GM23338 (cell line): ENCODE measurements at regions not wholly inside any gene's neighbourhood (a gene's known extent, or its start where the extent isn't known, plus 50 kb on each side); places are given as distances from the start of the nearest gene placed in this dataset.

Experiments used
- ATAC-seq: fragments of 200-7000 bp; cut with Tn5 transposase; 3 replicates; pipeline ENCODE4 v1.9.1; 2020
- DNase-seq: peaks from one replicate; pipeline ENCODE4 v3.0.0-alpha.2; 2015; ENCODE audit warnings: low spot score
- H2AFZ ChIP-seq: fragments of 200-600 bp; sonication (generic); 2 replicates; pipeline ENCODE4 v1.8.0; 2016; ENCODE audit warnings: antibody characterized with exemption, mild to moderate bottlenecking, moderate library complexity
- H3F3A ChIP-seq: fragments of 200-600 bp; sonication (generic); replicated peaks from 2 replicates; pipeline ENCODE4 v1.8.0; 2017; ENCODE audit warnings: antibody characterized with exemption, mixed run types, low read depth
- H3K27ac ChIP-seq: fragments of 200-600 bp; sonication (generic); 2 replicates; pipeline ENCODE4 v1.6.1; 2016; ENCODE audit warnings: low read depth
- H3K27me3 ChIP-seq: fragments of 200-600 bp; sonication (generic); 2 replicates; pipeline ENCODE4 v1.8.0; 2016; ENCODE audit warnings: mild to moderate bottlenecking, mixed run types, moderate library complexity; ENCODE audit not compliant: insufficient read depth
- H3K36me3 ChIP-seq: fragments of 200-600 bp; sonication (generic); 2 replicates; pipeline ENCODE4 v1.8.0; 2016; ENCODE audit warnings: mild to moderate bottlenecking; ENCODE audit not compliant: insufficient read depth
- H3K4me1 ChIP-seq: fragments of 200-600 bp; sonication (generic); 2 replicates; pipeline ENCODE4 v1.8.0; 2016; ENCODE audit warnings: mild to moderate bottlenecking, moderate library complexity; ENCODE audit not compliant: insufficient read depth
- H3K4me2 ChIP-seq: fragments of 200-600 bp; sonication (generic); 2 replicates; pipeline ENCODE4 v1.7.1; 2017; ENCODE audit warnings: mixed run types
- H3K4me3 ChIP-seq: fragments of 200-600 bp; sonication (generic); 2 replicates; pipeline ENCODE4 v1.6.1; 2016; ENCODE audit warnings: mixed run types
- H3K79me2 ChIP-seq: fragments of 200-600 bp; sonication (generic); replicated peaks from 2 replicates; pipeline ENCODE4 v1.8.0; 2017; ENCODE audit warnings: mild to moderate bottlenecking; ENCODE audit not compliant: insufficient read depth
- H3K9me2 ChIP-seq: fragments of 200-600 bp; sonication (generic); 2 replicates; pipeline ENCODE4 v1.8.0; 2017; ENCODE audit not compliant: insufficient read depth
- H4K20me1 ChIP-seq: fragments of 200-600 bp; sonication (generic); replicated peaks from 2 replicates; pipeline ENCODE4 v1.8.0; 2017; ENCODE audit warnings: mild to moderate bottlenecking; ENCODE audit not compliant: insufficient read depth
- H3K27ac Mint-ChIP-seq: 2 replicates; pipeline ENCODE4 v1.8.0; 2020; ENCODE audit warnings: inconsistent platforms, mild to moderate bottlenecking, moderate library complexity, mixed read lengths
- H3K27me3 Mint-ChIP-seq: 3 replicates; pipeline ENCODE4 v1.8.0; 2022; ENCODE audit warnings: low read depth, mild to moderate bottlenecking, moderate library complexity, mixed read lengths, inconsistent platforms; ENCODE audit not compliant: insufficient read depth, poor library complexity
- H3K36me3 Mint-ChIP-seq: 3 replicates; pipeline ENCODE4 v1.8.0; 2021; ENCODE audit warnings: low read depth, mild to moderate bottlenecking, inconsistent platforms, moderate library complexity, mixed read lengths
- H3K4me1 Mint-ChIP-seq: 3 replicates; pipeline ENCODE4 v1.8.0; 2020; ENCODE audit warnings: mild to moderate bottlenecking, inconsistent platforms, mixed read lengths
- H3K4me3 Mint-ChIP-seq: 3 replicates; pipeline ENCODE4 v1.8.0; 2021; ENCODE audit warnings: moderate library complexity, mild to moderate bottlenecking, inconsistent platforms, mixed read lengths
- H3K9me3 Mint-ChIP-seq: 3 replicates; pipeline ENCODE4 v1.8.0; 2020; ENCODE audit warnings: moderate library complexity, mild to moderate bottlenecking, inconsistent platforms, mixed read lengths
- CREB1 ChIP-seq: fragments of 250-450 bp; sonication (Bioruptor Pico); IDR thresholded peaks from 2 replicates; pipeline ENCODE4 v1.5.0; 2020; ENCODE audit warnings: low read depth, mild to moderate bottlenecking, moderate library complexity
- CTCF ChIP-seq, 2 experiments: fragments of 200-600 bp in 1 of 2; sonication (generic) in 1 of 2; conservative IDR thresholded peaks; 2 replicates each; pipeline versions ENCODE4 v1.5.1 to v1.6.1; 2016 to 2017; ENCODE audit warnings: antibody characterized with exemption in 2 of 2, low read depth in 2 of 2, mild to moderate bottlenecking in 2 of 2, moderate library complexity in 1 of 2
- ETS1 ChIP-seq: IDR thresholded peaks from 2 replicates; pipeline ENCODE4 v1.6.1; 2016; ENCODE audit warnings: antibody characterized with exemption
- EZH2 ChIP-seq: fragments of 200-600 bp; sonication (generic); IDR thresholded peaks from one replicate; pipeline ENCODE4 v1.8.0; 2017; ENCODE audit warnings: antibody characterized with exemption, mild to moderate bottlenecking, low read depth; ENCODE audit not compliant: unreplicated experiment
- EZH2phosphoT487 ChIP-seq: fragments of 200-600 bp; sonication (generic); IDR thresholded peaks from one replicate; pipeline ENCODE4 v1.8.1; 2018; ENCODE audit warnings: antibody characterized with exemption; ENCODE audit not compliant: unreplicated experiment
- JUNB ChIP-seq: IDR thresholded peaks from one replicate; pipeline ENCODE4 v1.6.1; 2016; ENCODE audit warnings: antibody characterized with exemption; ENCODE audit not compliant: unreplicated experiment
- NANOG ChIP-seq: IDR thresholded peaks from 2 replicates; pipeline ENCODE4 v1.6.1; 2016; ENCODE audit warnings: antibody characterized with exemption, borderline replicate concordance
- POLR2AphosphoS5 ChIP-seq: IDR thresholded peaks from 2 replicates; pipeline ENCODE4 v1.6.1; 2016; ENCODE audit warnings: antibody characterized with exemption, low read depth
- REST ChIP-seq: IDR thresholded peaks from one replicate; pipeline ENCODE4 v1.6.1; 2018; ENCODE audit warnings: antibody characterized with exemption; ENCODE audit not compliant: unreplicated experiment
- STAT1 ChIP-seq: IDR thresholded peaks from one replicate; pipeline ENCODE4 v1.6.1; 2016; ENCODE audit warnings: antibody characterized with exemption; ENCODE audit not compliant: unreplicated experiment
- ZNF114 ChIP-seq: fragments of 250-450 bp; sonication (Bioruptor Pico); IDR thresholded peaks from 2 replicates; pipeline ENCODE4 v1.5.0; 2020; ENCODE audit warnings: mild to moderate bottlenecking, moderate library complexity
- ZNF331 ChIP-seq: fragments of 250-450 bp; sonication (Bioruptor Pico); IDR thresholded peaks from 2 replicates; pipeline ENCODE4 v1.5.0; 2020; ENCODE audit warnings: low read depth, mild to moderate bottlenecking, moderate library complexity
- ZNF462 ChIP-seq: fragments of 250-450 bp; sonication (Bioruptor Pico); IDR thresholded peaks from 2 replicates; pipeline ENCODE4 v1.5.0; 2020; ENCODE audit warnings: mild to moderate bottlenecking, moderate library complexity

GRCh38 chr20:48550814-48551213, 277.0 kb downstream of the PREX1 start:
- H3K36me3 Mint-ChIP-seq: no peaks in the 10 kb centered on the region
- no peaks in the 10 kb centered on the region for H4K20me1 ChIP-seq
- H3K4me2 ChIP-seq: no peak overlapping the region
- TF ChIP-seq ZNF331 (CRISPR knock-in tag) (no peak), JUNB (no peak), POLR2AphosphoS5 (no peak), EZH2phosphoT487 (no peak), STAT1 (no peak), REST (no peak), CREB1 (CRISPR knock-in tag) (no peak), ZNF114 (no peak), ZNF462 (no peak), CTCF (conservative IDR thresholded peaks at IDR 0.05; ENCODE audit: low read depth in 2 of 2) (no peak), ETS1 (no peak), EZH2 (no peak), NANOG (no peak)
- no peak overlapping the region for H3K4me3 ChIP-seq
- H3K27ac Mint-ChIP-seq: no peak overlapping the region
- no peaks in the 10 kb centered on the region for H3K27me3 ChIP-seq
- ATAC-seq: no peak
- H3K27ac ChIP-seq: no peak overlapping the region
- H3K36me3 ChIP-seq: no peaks in the 10 kb centered on the region
- no peaks in the 10 kb centered on the region for H3K79me2 ChIP-seq
- DNase-seq: no peak
- H3K4me3 Mint-ChIP-seq: no peak overlapping the region
- H3K9me3 Mint-ChIP-seq: no peaks in the 10 kb centered on the region
- H3K9me2 ChIP-seq: no peaks in the 10 kb centered on the region
- H3K4me1 ChIP-seq: no peaks in the 10 kb centered on the region
- H3K27me3 Mint-ChIP-seq: peaks cover 2% of the 10 kb centered on the region
- no peak overlapping the region for H2AFZ ChIP-seq
- H3F3A ChIP-seq: no peaks in the 10 kb centered on the region
- H3K4me1 Mint-ChIP-seq: peaks cover 2% of the 10 kb centered on the region; the same call in 1 of the 3 replicates
